DOHH2 (cell line): ENCODE measurements at regions not wholly inside any gene's neighbourhood (a gene's known extent, or its start where the extent isn't known, plus 50 kb on each side); places are given as distances from the start of the nearest gene placed in this dataset.

ENCODE experiments used
- H3F3A ChIP-seq: fragments of 200-600 bp; sonication (generic), shearing (Covaris generic); 2 replicates; pipeline ENCODE4 v1.6.0; 2016; ENCODE audit warnings: antibody characterized with exemption, mild to moderate bottlenecking; ENCODE audit not compliant: control insufficient read depth, insufficient read depth
- H3K27ac ChIP-seq: fragments of 200-600 bp; sonication (generic); 2 replicates; pipeline ENCODE4 v1.5.1; 2014; ENCODE audit warnings: low read depth, mild to moderate bottlenecking, low read length, moderate library complexity
- H3K27me3 ChIP-seq: fragments of 200-600 bp; sonication (generic); 2 replicates; pipeline ENCODE4 v1.6.1; 2014; ENCODE audit warnings: mild to moderate bottlenecking, low read length, mixed read lengths; ENCODE audit not compliant: control insufficient read depth
- H3K36me3 ChIP-seq: fragments of 200-600 bp; sonication (generic); 2 replicates; pipeline ENCODE4 v1.6.1; 2014; ENCODE audit warnings: mild to moderate bottlenecking, low read length, moderate library complexity, mixed read lengths; ENCODE audit not compliant: control insufficient read depth
- H3K4me1 ChIP-seq: fragments of 200-600 bp; sonication (generic); 2 replicates; pipeline ENCODE4 v1.6.1; 2014; ENCODE audit warnings: mild to moderate bottlenecking, low read length, mixed read lengths; ENCODE audit not compliant: control insufficient read depth
- H3K4me2 ChIP-seq: fragments of 200-600 bp; sonication (generic); 2 replicates; pipeline ENCODE4 v1.6.0; 2014; ENCODE audit warnings: mild to moderate bottlenecking, low read length, moderate library complexity
- H3K4me3 ChIP-seq: fragments of 200-600 bp; sonication (generic); 2 replicates; pipeline ENCODE4 v1.5.1; 2014; ENCODE audit warnings: mild to moderate bottlenecking, low read length, mixed read lengths
- H3K79me2 ChIP-seq: fragments of 200-600 bp; sonication (generic); 2 replicates; pipeline ENCODE4 v1.6.1; 2014; ENCODE audit warnings: mild to moderate bottlenecking, low read length, mixed read lengths; ENCODE audit not compliant: control insufficient read depth
- H3K9me2 ChIP-seq: fragments of 200-600 bp; sonication (generic); replicated peaks from 2 replicates; pipeline ENCODE4 v1.6.1; 2014; ENCODE audit warnings: mild to moderate bottlenecking, low read length, mixed read lengths; ENCODE audit not compliant: control insufficient read depth
- H3K9me3 ChIP-seq: fragments of 200-600 bp; sonication (generic); 2 replicates; pipeline ENCODE4 v1.6.1; 2014; ENCODE audit warnings: antibody characterized with exemption, low read length, mixed read lengths; ENCODE audit not compliant: control insufficient read depth, insufficient read depth
- H4K20me1 ChIP-seq: fragments of 200-600 bp; sonication (generic); 2 replicates; pipeline ENCODE4 v1.6.0; 2014; ENCODE audit warnings: low read depth, mild to moderate bottlenecking, antibody characterized with exemption, low read length, moderate library complexity; ENCODE audit not compliant: control insufficient read depth, insufficient read depth
- CTCF ChIP-seq: fragments of 200-600 bp; sonication (generic); IDR thresholded peaks from one replicate; pipeline ENCODE4 v1.5.1; 2014; ENCODE audit warnings: antibody characterized with exemption, mild to moderate bottlenecking, low read depth, low read length; ENCODE audit not compliant: poor library complexity, severe bottlenecking
- EZH2phosphoT487 ChIP-seq: fragments of 200-600 bp; sonication (generic); IDR thresholded peaks from 2 replicates; pipeline ENCODE4 v1.6.1; 2017; ENCODE audit warnings: borderline replicate concordance, mild to moderate bottlenecking, antibody characterized with exemption, low read length, moderate library complexity, mixed read lengths

GRCh38 chr3:154522036-154522602, 92.1 kb upstream of the GPR149 start:
- no peak overlapping the region for H3K4me2 ChIP-seq
- no peaks in the 10 kb centered on the region for H3K9me3 ChIP-seq
- no peaks in the 10 kb centered on the region for H3K79me2 ChIP-seq
- H3K4me3 ChIP-seq: no peak overlapping the region
- H3F3A ChIP-seq: no peaks in the 10 kb centered on the region
- no peaks in the 10 kb centered on the region for H3K27me3 ChIP-seq
- no peaks in the 10 kb centered on the region for H3K4me1 ChIP-seq
- no peaks in the 10 kb centered on the region for H3K36me3 ChIP-seq
- H4K20me1 ChIP-seq: no peaks in the 10 kb centered on the region
- no peak for TF ChIP-seq CTCF
- no peak for TF ChIP-seq EZH2phosphoT487
- no peaks in the 10 kb centered on the region for H3K9me2 ChIP-seq
- H3K27ac ChIP-seq: no peak overlapping the region

GRCh38 chr3:154517404-154517803, 87.4 kb upstream of the GPR149 start:
- Histone ChIP-seq H3K27ac (no peak overlapping the region), H3K4me2 (no peak overlapping the region), H3K4me3 (no peak overlapping the region), H4K20me1 (no peaks in the 10 kb centered on the region), H3K36me3 (no peaks in the 10 kb centered on the region), H3K79me2 (no peaks in the 10 kb centered on the region), H3F3A (no peaks in the 10 kb centered on the region), H3K4me1 (no peaks in the 10 kb centered on the region), H3K9me3 (no peaks in the 10 kb centered on the region), H3K9me2 (no peaks in the 10 kb centered on the region), H3K27me3 (no peaks in the 10 kb centered on the region)
- TF ChIP-seq EZH2phosphoT487 (no peak), CTCF (no peak)

- Histone ChIP-seq H3K9me3 (no peaks in the 10 kb centered on the region), H3K4me2 (no peak overlapping the region), H3K4me3 (no peak overlapping the region), H3K27me3 (no peaks in the 10 kb centered on the region), H3K79me2 (no peaks in the 10 kb centered on the region), H3K4me1 (no peaks in the 10 kb centered on the region), H3K9me2 (no peaks in the 10 kb centered on the region), H3K27ac (no peak overlapping the region), H3K36me3 (no peaks in the 10 kb centered on the region), H4K20me1 (no peaks in the 10 kb centered on the region), H3F3A (no peaks in the 10 kb centered on the region)
- no peak for TF ChIP-seq CTCF
- no peak for TF ChIP-seq EZH2phosphoT487
Measured at GRCh38 chr3:154515921-154516320, 85.9 kb upstream of the GPR149 start.
